ENCODE measurements at regions not wholly inside any gene's neighbourhood (a gene's known extent, or its start where the extent isn't known, plus 50 kb on each side); places are given as distances from the start of the nearest gene placed in this dataset.
"Not testable (repeated sequence)": the region's sequence is repeated elsewhere in the genome, so short reads cannot be mapped to it uniquely, and the experiment has no call there.

- no peak for TF ChIP-seq CTCF (IDR thresholded peaks at IDR 0.05)
These were observed 1592.1 kb downstream of the EFNB2 start for GRCh38 chr13:104943331-104943730.

GRCh38 chr13:104937881-104938280, 1597.6 kb downstream of the EFNB2 start:
- DNase-seq (ENCODE audit: low spot score) = no peak
- no peak for ATAC-seq (ENCODE audit: low FRiP score)

More at GRCh38 chr13:104943331-104943730, 1592.1 kb downstream of the EFNB2 start:
- DNase-seq (ENCODE audit: low spot score) (no peak), ATAC-seq (ENCODE audit: low FRiP score) (no peak)

GRCh38 chr13:104936304-104936703, 1599.2 kb downstream of the EFNB2 start:
- DNase-seq (ENCODE audit: low spot score) (no peak), ATAC-seq (ENCODE audit: low FRiP score) (no peak)
- no peak for TF ChIP-seq CTCF (IDR thresholded peaks at IDR 0.05)

More at GRCh38 chr13:104937881-104938280, 1597.6 kb downstream of the EFNB2 start:
- no peak for TF ChIP-seq CTCF (IDR thresholded peaks at IDR 0.05)

- DNase-seq (ENCODE audit: low spot score); ATAC-seq (ENCODE audit: low FRiP score): not testable (repeated sequence)
These were observed 1614.9 kb downstream of the EFNB2 start for GRCh38 chr13:104920513-104920912.

- DNase-seq (ENCODE audit: low spot score) = no peak
- ATAC-seq (ENCODE audit: low FRiP score) = no peak
- TF ChIP-seq CTCF (IDR thresholded peaks at IDR 0.05) = no peak
These were observed 1615.4 kb downstream of the EFNB2 start for GRCh38 chr13:104920091-104920490.

- no peak for ATAC-seq (ENCODE audit: low FRiP score)
- no peak for DNase-seq (ENCODE audit: low spot score)
- TF ChIP-seq CTCF (IDR thresholded peaks at IDR 0.05) = no peak
These were observed 1635.2 kb downstream of the EFNB2 start for GRCh38 chr13:104900191-104900817.

GRCh38 chr13:104898484-104898883, 1637.0 kb downstream of the EFNB2 start:
- DNase-seq (ENCODE audit: low spot score) = no peak
- TF ChIP-seq CTCF (IDR thresholded peaks at IDR 0.05) = no peak
- ATAC-seq (ENCODE audit: low FRiP score) = no peak

All from omental fat pad (tissue), 3 donors.